OCI-LY7 (cell line): ENCODE measurements at regions not wholly inside any gene's neighbourhood (a gene's known extent, or its start where the extent isn't known, plus 50 kb on each side); places are given as distances from the start of the nearest gene placed in this dataset.

Experiments used
- BruUV-seq: library from RNA; stranded (reverse); fragments of 400-500 nt; replicated peaks from 2 replicates; lab custom pipeline; 2021; lab: Mats Ljungman, UMichigan
- CTCF ChIA-PET: fragments of 300-600 bp; sonication (Branson Sonifier 250); formaldehyde crosslinking; loops from one replicate; lab custom pipeline; 2022; ENCODE audit warnings: antibody characterized with exemption; ENCODE audit not compliant: unreplicated experiment; lab: Charles Lee
- POLR2A ChIA-PET: fragments of 300-600 bp; sonication (Branson Sonifier 250); formaldehyde crosslinking; loops from one replicate; lab custom pipeline; 2022; ENCODE audit warnings: antibody characterized with exemption; lab: Charles Lee
- DNase-seq: peaks from one replicate; pipeline ENCODE4 v3.0.0-alpha.2; 2015; ENCODE audit warnings: low spot score
- H2AFZ ChIP-seq: fragments of 200-600 bp; sonication (generic), shearing (Covaris generic); 2 replicates; pipeline ENCODE4 v1.6.1; 2014; ENCODE audit warnings: mild to moderate bottlenecking, antibody characterized with exemption, low read length, moderate library complexity
- H3K27ac ChIP-seq: fragments of 200-600 bp; sonication (generic); 2 replicates; pipeline ENCODE4 v1.5.1; 2014; ENCODE audit warnings: mixed run types, low read depth, mild to moderate bottlenecking, moderate library complexity, low read length, inconsistent platforms; ENCODE audit not compliant: poor library complexity, severe bottlenecking
- H3K36me3 ChIP-seq: fragments of 200-600 bp; sonication (generic); 2 replicates; pipeline ENCODE4 v1.6.1; 2014; ENCODE audit warnings: mild to moderate bottlenecking, antibody characterized with exemption, low read length, moderate library complexity, mixed read lengths; ENCODE audit not compliant: insufficient read depth
- H3K4me1 ChIP-seq: fragments of 200-600 bp; sonication (generic); 2 replicates; pipeline ENCODE4 v1.5.1; 2014; ENCODE audit warnings: mild to moderate bottlenecking, low read length; ENCODE audit not compliant: insufficient read depth, poor library complexity, severe bottlenecking
- H3K4me2 ChIP-seq: fragments of 200-600 bp; sonication (generic); 2 replicates; pipeline ENCODE4 v1.6.1; 2014; ENCODE audit warnings: mild to moderate bottlenecking, low read length
- H3K4me3 ChIP-seq: fragments of 200-600 bp; sonication (generic); 2 replicates; pipeline ENCODE4 v1.5.1; 2014; ENCODE audit warnings: mild to moderate bottlenecking, low read depth, low read length; ENCODE audit not compliant: poor library complexity, severe bottlenecking
- H3K79me2 ChIP-seq: fragments of 200-600 bp; sonication (generic); 2 replicates; pipeline ENCODE4 v1.6.1; 2016; ENCODE audit warnings: low read depth, mild to moderate bottlenecking, low read length, moderate library complexity, mixed read lengths; ENCODE audit not compliant: insufficient read depth
- H3K9me2 ChIP-seq: fragments of 200-600 bp; sonication (generic); 2 replicates; pipeline ENCODE4 v1.6.1; 2016; ENCODE audit warnings: mild to moderate bottlenecking, low read length, mixed read lengths; ENCODE audit not compliant: insufficient read depth
- H3K9me3 ChIP-seq: fragments of 200-600 bp; sonication (generic); 2 replicates; pipeline ENCODE4 v1.6.1; 2014; ENCODE audit warnings: mild to moderate bottlenecking, mixed run types, low read length, mixed read lengths
- H4K20me1 ChIP-seq: fragments of 200-600 bp; sonication (generic); 2 replicates; pipeline ENCODE4 v1.6.1; 2014; ENCODE audit warnings: mild to moderate bottlenecking, antibody characterized with exemption, low read length, moderate library complexity, mixed read lengths; ENCODE audit not compliant: insufficient read depth
- CTCF ChIP-seq: fragments of 200-600 bp; sonication (generic); conservative IDR thresholded peaks from 2 replicates; pipeline ENCODE4 v1.5.1; 2014; ENCODE audit warnings: mild to moderate bottlenecking, antibody characterized with exemption, low read length, moderate library complexity, mixed read lengths
- EZH2phosphoT487 ChIP-seq: fragments of 200-600 bp; sonication (generic); IDR thresholded peaks from 2 replicates; pipeline ENCODE4 v1.6.1; 2018; ENCODE audit warnings: low read depth, borderline replicate concordance, mild to moderate bottlenecking, mixed run types, antibody characterized with exemption, low read length, moderate library complexity, mixed read lengths
- intact Hi-C: fragments of 100-400 bp; cut with micrococcal nuclease; formaldehyde crosslinking; loops from one replicate; pipeline ENCODE4 v1.10.0; 2022; ENCODE audit not compliant: unreplicated experiment

GRCh38 chr7:130985361-130985760 lies 251.4 kb upstream of the KLF14 start:
- no TSS peak for BruUV-seq
- no peak for TF ChIP-seq EZH2phosphoT487
- no peak for TF ChIP-seq CTCF
- CTCF ChIA-PET, result no interaction called here
- peaks cover 3% of the 10 kb centered on the region for H3K4me1 ChIP-seq
- peaks cover 13% of the 10 kb centered on the region for H3K36me3 ChIP-seq
- no peaks in the 10 kb centered on the region for H3K9me3 ChIP-seq
- POLR2A ChIA-PET, result no interaction called here
- H2AFZ ChIP-seq, result no peak overlapping the region
- no peak for DNase-seq
- intact Hi-C loops, result loop anchor here (10.0 kb wide), 1 partner anchor 439 kb away; no protein-coding TSS in a partner anchor
- H3K9me2 ChIP-seq, result no peaks in the 10 kb centered on the region
- H3K4me2 ChIP-seq, result no peak overlapping the region
- no peak overlapping the region for H3K4me3 ChIP-seq
- H3K27ac ChIP-seq, result no peak overlapping the region
- H4K20me1 ChIP-seq, result no peaks in the 10 kb centered on the region
- no peaks in the 10 kb centered on the region for H3K79me2 ChIP-seq

DNA sequence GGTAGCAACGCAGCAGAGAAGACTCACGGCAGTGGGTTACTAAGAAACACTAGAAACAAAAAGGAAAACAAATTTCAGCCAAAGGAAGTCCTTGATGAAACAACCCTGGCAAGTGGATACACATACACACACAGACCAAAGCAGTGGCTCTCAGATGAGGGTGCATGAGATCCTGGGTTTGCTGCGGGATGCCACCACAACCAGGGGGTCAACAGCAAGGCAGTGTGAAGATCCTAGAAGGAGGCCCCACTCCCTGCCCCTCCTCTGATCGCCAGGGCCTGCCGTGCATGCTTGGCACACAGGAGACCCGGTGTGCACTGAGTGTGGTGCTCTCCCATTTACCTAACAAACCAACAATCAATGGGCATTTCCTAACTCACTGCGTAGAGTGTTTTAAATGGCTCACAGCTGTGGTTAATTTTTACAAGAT lies 252.3 kb upstream of the KLF14 start:
- Histone ChIP-seq H3K9me2 (no peaks in the 10 kb centered on the region), H3K27ac (no peak overlapping the region), H3K79me2 (no peaks in the 10 kb centered on the region), H2AFZ (no peak overlapping the region), H3K36me3 (peaks cover 10% of the 10 kb centered on the region), H3K4me1 (peaks cover 3% of the 10 kb centered on the region), H4K20me1 (no peaks in the 10 kb centered on the region), H3K4me3 (no peak overlapping the region), H3K4me2 (no peak overlapping the region), H3K9me3 (no peaks in the 10 kb centered on the region)
- CTCF ChIA-PET, result no interaction called here
- POLR2A ChIA-PET, result no interaction called here
- BruUV-seq, result no TSS peak
- intact Hi-C loops, result loop anchor here (10.0 kb wide), 1 partner anchor 439 kb away; no protein-coding TSS in a partner anchor
- no peak for DNase-seq
- no peak for TF ChIP-seq CTCF
- no peak for TF ChIP-seq EZH2phosphoT487

DNA sequence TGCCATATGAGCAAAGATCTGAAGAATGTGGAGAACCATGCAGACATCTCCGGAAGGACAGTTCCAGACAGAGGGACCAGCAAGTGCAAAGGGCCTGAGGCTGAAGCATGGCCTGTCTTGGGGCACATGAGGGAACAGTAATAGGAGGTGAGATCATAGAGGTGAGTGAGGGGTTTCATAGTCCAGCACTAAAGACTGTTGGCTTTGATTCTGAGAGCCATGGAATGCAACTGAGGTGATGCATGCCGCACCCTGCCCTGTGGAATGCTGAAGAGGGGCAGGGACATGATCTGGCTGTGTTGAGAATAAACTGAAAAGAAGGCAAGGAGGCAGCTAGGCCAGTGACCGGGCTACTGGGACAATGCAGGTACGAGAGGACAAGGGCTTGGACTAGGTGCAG lies 253.1 kb upstream of the KLF14 start:
- intact Hi-C loops, result loop anchor here (10.0 kb wide), 1 partner anchor 438 kb away; no protein-coding TSS in a partner anchor
- Histone ChIP-seq H3K9me2 (no peaks in the 10 kb centered on the region), H3K36me3 (peaks cover 2% of the 10 kb centered on the region), H3K4me1 (peaks cover 3% of the 10 kb centered on the region), H3K79me2 (no peaks in the 10 kb centered on the region), H3K4me3 (no peak overlapping the region), H3K4me2 (no peak overlapping the region), H4K20me1 (no peaks in the 10 kb centered on the region), H2AFZ (no peak overlapping the region), H3K9me3 (no peaks in the 10 kb centered on the region), H3K27ac (no peak overlapping the region)
- TF ChIP-seq EZH2phosphoT487 (no peak), CTCF (no peak)
- CTCF ChIA-PET, result no interaction called here
- POLR2A ChIA-PET, result interaction anchor here (0.6 to 1.4 kb wide), 2 partner anchors 9 to 323 kb away, joined by 3 to 8 read pairs; no protein-coding TSS in a partner anchor
- no TSS peak for BruUV-seq
- DNase-seq, result no peak
